Karpas-422 (cell line): ENCODE measurements at regions not wholly inside any gene's neighbourhood (a gene's known extent, or its start where the extent isn't known, plus 50 kb on each side); places are given as distances from the start of the nearest gene placed in this dataset.

Source experiments
- DNase-seq: peaks from one replicate; pipeline ENCODE4 v3.0.0-alpha.2; 2015
- H2AFZ ChIP-seq: fragments of 200-600 bp; sonication (generic); 2 replicates; pipeline ENCODE4 v1.6.1; 2014; ENCODE audit warnings: antibody characterized with exemption, low read length, mixed read lengths
- H3K27ac ChIP-seq: fragments of 200-600 bp; sonication (generic); 2 replicates; pipeline ENCODE4 v1.5.1; 2014; ENCODE audit warnings: mild to moderate bottlenecking, low read length, moderate library complexity
- H3K27me3 ChIP-seq: fragments of 200-600 bp; sonication (generic); 2 replicates; pipeline ENCODE4 v1.6.1; 2014; ENCODE audit warnings: low read length, mixed read lengths
- H3K36me3 ChIP-seq: fragments of 200-600 bp; sonication (generic); 2 replicates; pipeline ENCODE4 v1.6.1; 2014; ENCODE audit warnings: low read length, mixed read lengths; ENCODE audit not compliant: insufficient read depth
- H3K4me1 ChIP-seq: fragments of 200-600 bp; sonication (generic); 2 replicates; pipeline ENCODE4 v1.6.1; 2014; ENCODE audit warnings: mild to moderate bottlenecking, low read length, mixed read lengths
- H3K4me2 ChIP-seq: fragments of 200-600 bp; sonication (generic); 2 replicates; pipeline ENCODE4 v1.6.1; 2014; ENCODE audit warnings: low read length, low read depth, mild to moderate bottlenecking; ENCODE audit not compliant: poor library complexity, severe bottlenecking
- H3K4me3 ChIP-seq: fragments of 200-600 bp; sonication (generic); 2 replicates; pipeline ENCODE4 v1.5.1; 2014; ENCODE audit warnings: mild to moderate bottlenecking, antibody characterized with exemption, low read length, mixed read lengths
- H3K79me2 ChIP-seq: fragments of 200-600 bp; sonication (generic); 2 replicates; pipeline ENCODE4 v1.6.1; 2014; ENCODE audit warnings: mild to moderate bottlenecking, low read length, mixed read lengths
- H3K9ac ChIP-seq: fragments of 200-600 bp; sonication (generic); 2 replicates; pipeline ENCODE4 v1.6.0; 2014; ENCODE audit warnings: low read length
- H3K9me2 ChIP-seq: fragments of 200-600 bp; sonication (generic), shearing (Covaris generic); replicated peaks from 2 replicates; pipeline ENCODE4 v1.6.0; 2014; ENCODE audit warnings: mild to moderate bottlenecking, low read length, moderate library complexity; ENCODE audit not compliant: insufficient read depth
- H3K9me3 ChIP-seq: fragments of 300-700, 200-600 bp; sonication (generic); 2 replicates; pipeline ENCODE4 v1.6.1; 2014; ENCODE audit warnings: low read length, mixed read lengths
- H4K20me1 ChIP-seq: fragments of 200-600 bp; sonication (generic); 2 replicates; pipeline ENCODE4 v1.6.1; 2014; ENCODE audit warnings: mild to moderate bottlenecking, antibody characterized with exemption, low read length, low read depth; ENCODE audit not compliant: insufficient read depth

- H3K4me1 ChIP-seq, result no peaks in the 10 kb centered on the region
- H3K79me2 ChIP-seq, result no peaks in the 10 kb centered on the region
- no peaks in the 10 kb centered on the region for H3K36me3 ChIP-seq
- H3K27ac ChIP-seq, result no peak overlapping the region
- no peak overlapping the region for H3K4me3 ChIP-seq
- H3K9ac ChIP-seq, result no peak overlapping the region
- no peaks in the 10 kb centered on the region for H3K27me3 ChIP-seq
- no peak for DNase-seq
- H3K4me2 ChIP-seq, result no peak overlapping the region
- H4K20me1 ChIP-seq, result no peaks in the 10 kb centered on the region; the same call in 1 of the 2 replicates
- H3K9me3 ChIP-seq, result no peaks in the 10 kb centered on the region
- H2AFZ ChIP-seq, result no peak overlapping the region
- no peaks in the 10 kb centered on the region for H3K9me2 ChIP-seq
Measured at GRCh38 chr14:104462651-104463630, 116.6 kb upstream of the C14orf180 start.

DNA sequence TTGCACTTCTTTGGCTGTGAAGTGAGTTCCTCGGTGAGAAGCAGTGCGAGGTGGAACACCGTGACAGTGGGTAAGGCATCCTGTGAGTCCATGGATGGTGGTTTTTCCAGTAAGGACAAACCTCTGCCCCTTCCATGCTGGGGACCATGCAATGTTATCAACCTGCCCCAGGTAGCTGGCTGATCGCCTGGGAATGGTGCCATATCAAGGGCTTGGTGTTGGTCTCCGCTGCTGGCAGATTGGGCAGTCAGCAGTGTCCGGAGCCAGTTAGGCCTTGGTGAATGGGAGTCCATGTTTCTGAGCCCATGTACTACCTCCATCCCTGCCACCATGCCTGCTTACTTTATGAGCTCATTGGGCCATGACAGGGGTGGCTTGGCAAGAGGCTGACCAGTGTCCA, 114.7 kb upstream of the C14orf180 start:
- Histone ChIP-seq H3K27me3 (no peaks in the 10 kb centered on the region), H3K4me1 (no peaks in the 10 kb centered on the region), H3K79me2 (no peaks in the 10 kb centered on the region), H3K27ac (no peak overlapping the region), H3K36me3 (no peaks in the 10 kb centered on the region), H3K4me3 (no peak overlapping the region), H3K9ac (no peak overlapping the region), H3K9me2 (no peaks in the 10 kb centered on the region), H4K20me1 (no peaks in the 10 kb centered on the region; the same call in 1 of the 2 replicates), H2AFZ (no peak overlapping the region), H3K9me3 (no peaks in the 10 kb centered on the region), H3K4me2 (no peak overlapping the region)
- no peak for DNase-seq

DNA sequence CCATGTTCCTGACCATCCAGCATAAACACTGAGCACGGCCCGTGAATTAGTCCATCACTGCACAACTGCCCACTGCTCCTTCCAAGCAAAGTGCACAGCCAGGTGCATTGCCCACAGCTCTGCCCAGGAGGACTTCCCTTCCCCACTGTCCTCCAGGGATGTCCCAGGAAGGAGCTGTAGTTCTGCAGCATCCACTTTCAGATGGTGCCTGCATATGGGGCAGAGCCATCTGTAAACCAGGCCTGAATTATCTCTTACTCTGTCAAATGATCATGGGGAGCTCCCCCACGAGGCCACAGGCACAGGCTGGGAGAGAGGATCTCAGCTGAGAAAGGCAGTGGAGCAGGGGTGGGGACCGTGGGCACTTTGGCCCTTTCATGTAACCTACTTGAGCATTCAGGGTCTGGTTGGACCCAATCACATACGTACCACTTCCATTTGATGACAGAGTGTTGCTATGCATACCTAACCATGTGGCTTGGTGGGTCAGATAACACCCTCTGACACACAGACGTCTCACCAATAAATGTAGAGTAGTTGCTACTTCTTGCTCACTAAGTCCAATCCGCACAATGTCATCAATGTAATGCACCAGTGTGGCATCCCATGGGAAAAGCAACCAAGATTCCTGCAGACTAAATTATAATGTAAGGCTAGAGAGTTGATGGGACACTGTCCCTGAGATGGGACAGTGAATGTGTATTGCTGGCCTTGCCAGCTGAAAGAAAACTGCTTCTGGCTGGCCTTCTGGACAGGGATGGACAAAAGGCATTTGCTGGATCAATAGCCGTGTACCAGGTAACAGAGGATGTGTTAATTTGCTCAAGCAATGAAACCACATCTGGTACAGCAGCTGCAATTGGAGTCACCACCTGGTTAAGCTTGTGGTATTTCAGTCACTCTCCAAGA, 113.8 kb upstream of the C14orf180 start:
- H3K36me3 ChIP-seq, result no peaks in the 10 kb centered on the region
- no peak overlapping the region for H3K9ac ChIP-seq
- no peaks in the 10 kb centered on the region for H3K4me1 ChIP-seq
- no peak overlapping the region for H3K4me2 ChIP-seq
- no peaks in the 10 kb centered on the region for H3K9me2 ChIP-seq
- no peaks in the 10 kb centered on the region for H3K9me3 ChIP-seq
- H3K4me3 ChIP-seq, result no peak overlapping the region
- H3K27me3 ChIP-seq, result no peaks in the 10 kb centered on the region
- H3K27ac ChIP-seq, result no peak overlapping the region
- DNase-seq, result peak; percentile 40
- H3K79me2 ChIP-seq, result no peaks in the 10 kb centered on the region
- H4K20me1 ChIP-seq, result no peaks in the 10 kb centered on the region; the same call in 1 of the 2 replicates
- H2AFZ ChIP-seq, result no peak overlapping the region

- H3K4me2 ChIP-seq, result no peak overlapping the region
- no peaks in the 10 kb centered on the region for H3K27me3 ChIP-seq
- H4K20me1 ChIP-seq, result no peaks in the 10 kb centered on the region
- no peak overlapping the region for H3K27ac ChIP-seq
- no peaks in the 10 kb centered on the region for H3K9me3 ChIP-seq
- H3K4me3 ChIP-seq, result no peak overlapping the region
- H3K79me2 ChIP-seq, result no peaks in the 10 kb centered on the region
- no peaks in the 10 kb centered on the region for H3K9me2 ChIP-seq
- no peaks in the 10 kb centered on the region for H3K4me1 ChIP-seq
- no peaks in the 10 kb centered on the region for H3K36me3 ChIP-seq
- DNase-seq, result no peak
- no peak overlapping the region for H3K9ac ChIP-seq
- H2AFZ ChIP-seq, result no peak overlapping the region
Measured at GRCh38 chr14:104467236-104467635, 112.3 kb upstream of the C14orf180 start.

DNA sequence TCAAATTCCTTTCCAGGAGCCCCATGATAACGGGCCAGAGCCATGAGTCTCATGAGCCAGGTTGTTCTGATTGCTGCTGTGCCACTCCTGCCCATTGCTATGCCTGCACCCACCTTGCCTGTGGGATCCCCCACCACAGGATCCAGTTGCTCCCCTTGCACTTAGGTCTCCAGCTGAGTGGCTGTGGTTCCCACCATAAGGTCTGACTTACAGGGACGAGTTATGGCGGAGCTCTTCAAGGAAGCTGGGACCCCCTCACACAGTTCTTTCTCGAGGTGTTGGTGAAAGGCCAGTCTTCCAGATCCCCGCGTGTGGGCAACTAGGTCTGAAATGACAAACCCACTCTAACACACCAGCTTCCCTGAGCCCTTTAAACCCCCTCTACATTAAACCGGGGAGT, 111.9 kb upstream of the C14orf180 start:
- H3K27me3 ChIP-seq, result no peaks in the 10 kb centered on the region
- H3K9me3 ChIP-seq, result no peaks in the 10 kb centered on the region
- no peaks in the 10 kb centered on the region for H3K9me2 ChIP-seq
- H3K36me3 ChIP-seq, result no peaks in the 10 kb centered on the region
- H2AFZ ChIP-seq, result no peak overlapping the region
- no peak overlapping the region for H3K9ac ChIP-seq
- H3K4me2 ChIP-seq, result no peak overlapping the region
- no peak overlapping the region for H3K4me3 ChIP-seq
- H3K27ac ChIP-seq, result no peak overlapping the region
- H4K20me1 ChIP-seq, result no peaks in the 10 kb centered on the region
- no peaks in the 10 kb centered on the region for H3K4me1 ChIP-seq
- H3K79me2 ChIP-seq, result no peaks in the 10 kb centered on the region
- DNase-seq, result no peak

- Histone ChIP-seq H3K9me3 (no peaks in the 10 kb centered on the region), H3K4me3 (no peak overlapping the region), H4K20me1 (no peaks in the 10 kb centered on the region), H3K79me2 (no peaks in the 10 kb centered on the region), H3K9me2 (no peaks in the 10 kb centered on the region), H3K9ac (no peak overlapping the region), H3K36me3 (no peaks in the 10 kb centered on the region), H2AFZ (no peak overlapping the region), H3K4me2 (no peak overlapping the region), H3K27ac (no peak overlapping the region), H3K27me3 (no peaks in the 10 kb centered on the region), H3K4me1 (no peaks in the 10 kb centered on the region)
- DNase-seq, result no peak
Measured at GRCh38 chr14:104469591-104469990, 110.0 kb upstream of the C14orf180 start.

GRCh38 chr14:104470588-104470987, 109.0 kb upstream of the C14orf180 start:
- Histone ChIP-seq H3K27me3 (no peaks in the 10 kb centered on the region), H3K9me3 (no peaks in the 10 kb centered on the region), H3K4me2 (no peak overlapping the region), H2AFZ (no peak overlapping the region), H3K4me1 (no peaks in the 10 kb centered on the region), H3K9me2 (no peaks in the 10 kb centered on the region), H3K4me3 (no peak overlapping the region), H3K79me2 (no peaks in the 10 kb centered on the region), H3K9ac (no peak overlapping the region), H3K27ac (no peak overlapping the region), H3K36me3 (no peaks in the 10 kb centered on the region), H4K20me1 (no peaks in the 10 kb centered on the region)
- no peak for DNase-seq

- Histone ChIP-seq H3K4me3 (no peak overlapping the region), H3K27me3 (no peaks in the 10 kb centered on the region), H3K79me2 (no peaks in the 10 kb centered on the region)
Measured at GRCh38 chr14:104471114-104471513, 108.5 kb upstream of the C14orf180 start.

More at GRCh38 chr14:104471114-104471513, 108.5 kb upstream of the C14orf180 start:
- Histone ChIP-seq H3K4me1 (no peaks in the 10 kb centered on the region), H3K4me2 (no peak overlapping the region), H4K20me1 (no peaks in the 10 kb centered on the region), H3K27ac (no peak overlapping the region), H3K9me3 (no peaks in the 10 kb centered on the region), H3K36me3 (no peaks in the 10 kb centered on the region), H3K9me2 (no peaks in the 10 kb centered on the region), H3K9ac (no peak overlapping the region), H2AFZ (no peak overlapping the region)
- no peak for DNase-seq
